GM21723 (cell line): ENCODE measurements at regions not wholly inside any gene's neighbourhood (a gene's known extent, or its start where the extent isn't known, plus 50 kb on each side); places are given as distances from the start of the nearest gene placed in this dataset.

Experiments
- ATAC-seq: cut with Tn5 transposase; IDR thresholded peaks from one replicate; pipeline ENCODE4 v1.9.1; 2021; ENCODE audit warnings: mild to moderate bottlenecking, moderate library complexity; ENCODE audit not compliant: unreplicated experiment

- no peak for ATAC-seq
Observed at GRCh38 chr17:34099859-34100515, 155.1 kb upstream of the CCL2 start.

- no peak for ATAC-seq
Observed at GRCh38 chr17:34107019-34107418, 148.1 kb upstream of the CCL2 start.

- no peak for ATAC-seq
Observed at GRCh38 chr17:34110315-34110714, 144.8 kb upstream of the CCL2 start.

- ATAC-seq = no peak
Observed at GRCh38 chr17:34113089-34113488, 142.0 kb upstream of the CCL2 start.

GRCh38 chr17:34114174-34114573, 140.9 kb upstream of the CCL2 start:
- ATAC-seq = no peak

GRCh38 chr17:34116306-34116705, 138.8 kb upstream of the CCL2 start:
- ATAC-seq = no peak

- no peak for ATAC-seq
Observed at GRCh38 chr17:34117332-34117731, 137.8 kb upstream of the CCL2 start.

- ATAC-seq = no peak
Observed at GRCh38 chr17:34117811-34118210, 137.3 kb upstream of the CCL2 start.

GRCh38 chr17:34118564-34118963, 136.5 kb upstream of the CCL2 start:
- ATAC-seq = no peak

- ATAC-seq = no peak
Observed at GRCh38 chr17:34121311-34121710, 133.8 kb upstream of the CCL2 start.

- ATAC-seq = no peak
Observed at GRCh38 chr17:34122515-34122914, 132.6 kb upstream of the CCL2 start.

GRCh38 chr17:34125010-34125409, 130.1 kb upstream of the CCL2 start:
- ATAC-seq = no peak

- no peak for ATAC-seq
Observed at GRCh38 chr17:34125921-34126320, 129.2 kb upstream of the CCL2 start.

GRCh38 chr17:34126496-34126895, 128.6 kb upstream of the CCL2 start:
- ATAC-seq = no peak

GRCh38 chr17:34126965-34127364, 128.1 kb upstream of the CCL2 start:
- no peak for ATAC-seq

- ATAC-seq = no peak
Observed at GRCh38 chr17:34130544-34130943, 124.5 kb upstream of the CCL2 start.

- ATAC-seq = no peak
Observed at GRCh38 chr17:34131386-34131785, 123.7 kb upstream of the CCL2 start.

GRCh38 chr17:34133350-34133749, 121.7 kb upstream of the CCL2 start:
- no peak for ATAC-seq

- ATAC-seq = no peak
Observed at GRCh38 chr17:34135841-34136240, 119.2 kb upstream of the CCL2 start.

- ATAC-seq = no peak
Observed at GRCh38 chr17:34140006-34140405, 115.1 kb upstream of the CCL2 start.

GRCh38 chr17:34141590-34141989, 113.5 kb upstream of the CCL2 start:
- no peak for ATAC-seq

GRCh38 chr17:34143430-34143829, 111.7 kb upstream of the CCL2 start:
- no peak for ATAC-seq

- no peak for ATAC-seq
Observed at GRCh38 chr17:34146440-34147043, 108.5 kb upstream of the CCL2 start.
